ENCODE measurements at regions not wholly inside any gene's neighbourhood (a gene's known extent, or its start where the extent isn't known, plus 50 kb on each side); places are given as distances from the start of the nearest gene placed in this dataset.

- H3K23me2 ChIP-seq (ENCODE audit: insufficient read length, low read depth, low read length, poor library complexity, severe bottlenecking): no peaks in the 10 kb centered on the region
- no peak overlapping the region for H3K4me2 ChIP-seq (ENCODE audit: insufficient read depth, insufficient read length, low read length)
- H4K20me1 ChIP-seq (ENCODE audit: control insufficient read depth, insufficient read depth, insufficient read length): no peaks in the 10 kb centered on the region
- no peak overlapping the region for H3K27ac ChIP-seq (ENCODE audit: insufficient read length, low read depth, low read length)
- no peak overlapping the region for H3K4ac ChIP-seq (ENCODE audit: low read depth, low read length)
- no peaks in the 10 kb centered on the region for H3K79me1 ChIP-seq (ENCODE audit: insufficient read depth, low read depth, low read length, poor library complexity, severe bottlenecking)
- no peak overlapping the region for H3K23ac ChIP-seq (ENCODE audit: insufficient read length, low read depth, low read length)
- Mint-ChIP-seq H3K27ac (no peak overlapping the region), H3K36me3 (ENCODE audit: insufficient read depth in 1 of 3, low read depth in 3 of 3) (no peaks in the 10 kb centered on the region), H3K4me1 (peaks cover 3% of the 10 kb centered on the region in 2 experiments), H3K4me3 (no peak overlapping the region), H3K9me3 (no peaks in the 10 kb centered on the region), H3K27me3 (ENCODE audit: low read depth) (no peaks in the 10 kb centered on the region)
- no peaks in the 10 kb centered on the region for H3K27me3 ChIP-seq (ENCODE audit: insufficient read depth, low read length)
- no peak overlapping the region for H2BK12ac ChIP-seq (ENCODE audit: insufficient read length, low read depth, low read length)
- no peak for TF ChIP-seq CTCF (conservative IDR thresholded peaks at IDR 0.05)
- no peak overlapping the region for H2BK120ac ChIP-seq (ENCODE audit: low read depth, low read length, poor library complexity, severe bottlenecking)
- DNase-seq: no peak
- no peak overlapping the region for H2BK15ac ChIP-seq (ENCODE audit: low read depth, low read length)
- H3T11ph ChIP-seq (ENCODE audit: low read length): no peak overlapping the region
- no peak overlapping the region for H2AFZ ChIP-seq (ENCODE audit: low read length)
- no peak overlapping the region for H3K56ac ChIP-seq (ENCODE audit: insufficient read length, low read depth, low read length)
- no peak overlapping the region for H3K18ac ChIP-seq (ENCODE audit: insufficient read length, low read depth, low read length)
- no peak overlapping the region for H2BK5ac ChIP-seq (ENCODE audit: insufficient read length, low read length)
- H2AK5ac ChIP-seq (ENCODE audit: insufficient read length, low read length): no peak overlapping the region
- no peak overlapping the region for H3K14ac ChIP-seq (ENCODE audit: insufficient read depth, low read length)
- no peak overlapping the region for H4K5ac ChIP-seq (ENCODE audit: insufficient read length, low read depth, low read length)
- H3K79me2 ChIP-seq (ENCODE audit: insufficient read depth, low read length): no peaks in the 10 kb centered on the region
- no peaks in the 10 kb centered on the region for H3K9me3 ChIP-seq (ENCODE audit: control insufficient read depth, low read depth, low read length)
- H4K91ac ChIP-seq (ENCODE audit: insufficient read length, low read depth, low read length): no peak overlapping the region
- no peak overlapping the region for H2BK20ac ChIP-seq (ENCODE audit: low read depth, low read length, poor library complexity, severe bottlenecking)
- H3K4me1 ChIP-seq (ENCODE audit: insufficient read depth, low read length): peaks cover 7% of the 10 kb centered on the region
- no peak overlapping the region for H3K9ac ChIP-seq (ENCODE audit: extremely low read depth, insufficient read length, low read length)
- no CpG with 5 or more reads among the region's 2 CpGs for WGBS (ENCODE audit: extremely low coverage, insufficient read length, low lambda C conversion rate)
- H4K8ac ChIP-seq (replicated peaks; ENCODE audit: insufficient read length, low read depth, low read length): no peak overlapping the region
Observed at GRCh38 chr4:56085275-56085674, 136.5 kb downstream of the CEP135 start.

All from H9 (cell line).